RWPE1 (cell line): ENCODE measurements at regions not wholly inside any gene's neighbourhood (a gene's known extent, or its start where the extent isn't known, plus 50 kb on each side); places are given as distances from the start of the nearest gene placed in this dataset.
A peak's percentile ranks its signal among the peaks of the same experiment; 100 is the strongest.

Experiments used
- CTCF ChIA-PET: fragments of 350-600 bp; sonication (Branson Sonifier 250); formaldehyde crosslinking; extraction: SDS; loops from one replicate; lab custom pipeline; 2021; lab: Yijun Ruan, JAX
- POLR2A ChIA-PET: fragments of 400-600 bp; formaldehyde crosslinking; extraction: SDS; loops from one replicate; lab custom pipeline; 2020; ENCODE audit warnings: antibody characterized with exemption; ENCODE audit not compliant: low non-redundant PET; lab: Yijun Ruan, JAX
- DNase-seq: peaks from one replicate; pipeline ENCODE4 v3.0.0; 2012; ENCODE audit warnings: low spot score
- H3K27ac ChIP-seq: fragments of 450-650 bp; 2 replicates; pipeline ENCODE4 v1.5.1; 2017
- TF ChIP-seq, protein P1 (sequence below): fragments of 450-650 bp; conservative IDR thresholded peaks from 2 replicates; pipeline ENCODE4 v1.5.1; 2017; ENCODE audit warnings: low read depth, mild to moderate bottlenecking

GRCh38 chr12:98379106-98379505 is 136.3 kb upstream of the TMPO start:
- H3K27ac ChIP-seq = no peak overlapping the region
- CTCF ChIA-PET = no interaction called here
- TF ChIP-seq, protein P1, sequence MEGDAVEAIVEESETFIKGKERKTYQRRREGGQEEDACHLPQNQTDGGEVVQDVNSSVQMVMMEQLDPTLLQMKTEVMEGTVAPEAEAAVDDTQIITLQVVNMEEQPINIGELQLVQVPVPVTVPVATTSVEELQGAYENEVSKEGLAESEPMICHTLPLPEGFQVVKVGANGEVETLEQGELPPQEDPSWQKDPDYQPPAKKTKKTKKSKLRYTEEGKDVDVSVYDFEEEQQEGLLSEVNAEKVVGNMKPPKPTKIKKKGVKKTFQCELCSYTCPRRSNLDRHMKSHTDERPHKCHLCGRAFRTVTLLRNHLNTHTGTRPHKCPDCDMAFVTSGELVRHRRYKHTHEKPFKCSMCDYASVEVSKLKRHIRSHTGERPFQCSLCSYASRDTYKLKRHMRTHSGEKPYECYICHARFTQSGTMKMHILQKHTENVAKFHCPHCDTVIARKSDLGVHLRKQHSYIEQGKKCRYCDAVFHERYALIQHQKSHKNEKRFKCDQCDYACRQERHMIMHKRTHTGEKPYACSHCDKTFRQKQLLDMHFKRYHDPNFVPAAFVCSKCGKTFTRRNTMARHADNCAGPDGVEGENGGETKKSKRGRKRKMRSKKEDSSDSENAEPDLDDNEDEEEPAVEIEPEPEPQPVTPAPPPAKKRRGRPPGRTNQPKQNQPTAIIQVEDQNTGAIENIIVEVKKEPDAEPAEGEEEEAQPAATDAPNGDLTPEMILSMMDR = no peak
- POLR2A ChIA-PET = no interaction called here
- DNase-seq = no peak

DNA sequence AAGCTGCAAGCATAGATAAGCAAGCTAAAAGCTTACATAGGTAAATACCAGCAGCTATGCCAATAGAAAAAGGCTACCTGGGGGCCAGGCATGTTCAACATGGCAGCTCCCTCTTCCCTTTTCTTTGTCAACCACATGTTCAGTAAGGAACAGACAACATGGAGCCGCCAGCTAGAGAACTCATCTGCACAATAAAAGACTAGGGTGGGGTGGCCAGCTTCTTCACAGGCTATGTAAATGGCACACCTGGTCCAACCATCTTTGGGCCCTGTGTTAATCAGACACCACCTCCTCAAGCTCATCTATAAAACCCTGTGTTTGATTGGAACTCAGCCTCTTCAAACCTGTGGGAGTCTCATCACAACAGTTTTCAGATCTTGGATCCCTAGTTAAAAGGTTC is 129.7 kb upstream of the TMPO start:
- CTCF ChIA-PET = no interaction called here
- no peak overlapping the region for H3K27ac ChIP-seq
- POLR2A ChIA-PET = no interaction called here
- DNase-seq = no peak
- TF ChIP-seq, protein P1 = no peak

DNA sequence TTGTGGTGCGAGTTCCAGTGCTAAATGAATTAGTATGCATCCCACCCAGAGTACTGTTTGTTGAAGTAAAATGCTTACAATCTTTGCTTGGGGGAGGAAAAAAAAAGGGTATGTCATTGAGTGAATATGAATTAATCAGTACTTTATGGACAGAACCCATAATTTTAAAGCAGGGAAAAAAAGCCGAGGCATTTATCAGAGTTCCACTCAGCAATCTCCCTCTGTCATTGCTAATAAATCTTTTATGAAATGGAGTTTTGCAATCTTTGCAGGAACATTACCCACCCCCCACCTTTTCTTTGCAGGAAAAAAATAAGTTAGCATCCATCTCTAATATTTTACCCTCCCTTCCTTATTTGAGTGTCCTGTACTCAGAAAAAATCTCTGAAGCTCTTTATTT is 127.9 kb upstream of the TMPO start:
- no peak overlapping the region for H3K27ac ChIP-seq
- TF ChIP-seq, protein P1 = no peak
- CTCF ChIA-PET = no interaction called here
- POLR2A ChIA-PET = no interaction called here
- DNase-seq = no peak

DNA sequence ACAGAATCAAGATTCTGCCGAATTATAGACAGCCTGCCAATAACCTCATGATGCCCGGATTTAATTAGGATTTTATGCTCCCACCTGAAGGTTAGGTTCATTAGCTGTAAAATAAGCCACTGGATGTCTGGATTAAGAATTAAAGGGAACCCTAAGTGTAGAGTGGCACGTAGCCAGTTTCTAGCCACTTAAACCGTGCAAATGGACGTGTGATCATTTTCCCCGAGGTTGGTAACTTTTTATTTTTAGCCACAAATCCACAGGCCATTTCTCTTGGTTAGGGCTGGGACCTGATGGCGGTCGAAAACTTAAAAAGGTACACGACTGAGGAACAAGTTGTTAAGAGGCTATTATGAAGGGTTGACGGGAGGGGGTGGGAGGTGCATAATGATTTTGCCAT is 127.3 kb upstream of the TMPO start:
- no peak for DNase-seq
- TF ChIP-seq, protein P1 = no peak
- no peak overlapping the region for H3K27ac ChIP-seq
- ChIA-PET POLR2A (interaction anchor here (0.5 kb wide), 1 partner anchor 207 kb away, joined by 3 read pairs; no protein-coding TSS in a partner anchor), CTCF (no interaction called here)

DNA sequence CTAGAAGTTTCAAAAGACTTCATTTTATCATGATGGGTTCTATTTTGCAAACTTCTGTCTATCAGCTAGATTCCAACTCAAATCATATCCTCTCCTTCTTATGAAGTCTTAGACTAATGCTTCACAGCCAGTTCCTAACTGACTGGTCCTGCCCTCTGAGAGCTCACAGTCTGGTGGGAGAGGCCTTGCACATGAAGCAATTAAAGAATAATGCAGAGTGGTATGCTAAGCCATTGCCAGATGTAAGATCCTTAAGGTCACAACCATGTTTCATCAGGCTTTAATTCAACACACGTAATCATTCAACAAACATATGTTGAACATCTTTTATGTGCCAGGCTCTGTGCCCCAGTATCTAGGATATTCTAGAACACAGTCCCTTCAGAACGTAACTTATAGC is 125.8 kb upstream of the TMPO start:
- DNase-seq = no peak
- CTCF ChIA-PET = interaction anchor here (0.6 kb wide), 2 partner anchors 1033 to 1425 kb away, joined by 3 read pairs; no protein-coding TSS in a partner anchor
- POLR2A ChIA-PET = no interaction called here
- TF ChIP-seq, protein P1 = no peak
- no peak overlapping the region for H3K27ac ChIP-seq

DNA sequence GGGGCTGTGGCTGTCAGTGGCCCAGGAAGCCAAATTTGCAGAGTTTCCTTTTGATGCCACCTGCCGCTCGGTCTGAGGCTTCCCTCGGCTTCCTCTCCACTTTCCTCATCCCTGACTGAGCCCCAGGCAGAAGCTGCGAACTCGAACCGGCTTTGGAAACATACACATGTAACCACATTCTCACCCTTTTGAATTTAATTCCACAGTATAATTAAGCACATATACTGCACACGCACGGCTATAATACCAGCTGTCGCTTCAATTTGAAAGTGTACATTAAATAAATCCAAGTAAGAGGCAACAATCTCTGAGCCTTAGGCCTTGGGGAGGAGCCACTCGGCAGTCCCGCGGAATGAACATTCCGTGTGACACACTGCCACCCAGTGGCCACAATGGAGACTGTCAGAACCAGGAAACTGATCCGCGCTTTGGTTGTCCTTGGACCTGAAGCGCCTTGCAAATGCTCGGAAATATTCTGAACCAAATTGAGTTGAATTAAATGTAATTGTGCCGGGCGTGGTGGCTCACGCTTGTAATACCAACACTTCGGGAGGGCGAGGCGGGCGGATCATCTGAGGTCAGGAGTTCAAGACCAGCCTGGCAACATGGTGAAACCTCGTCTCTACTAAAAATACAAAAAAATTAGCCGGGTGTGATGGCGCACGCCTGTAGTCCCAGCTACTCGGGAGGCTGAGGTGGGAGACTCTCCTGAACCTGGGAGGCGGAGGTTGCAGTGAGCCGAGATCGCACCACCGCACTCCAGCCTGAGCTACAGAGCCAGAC is 117.9 kb upstream of the TMPO start:
- no peak overlapping the region for H3K27ac ChIP-seq
- peak; percentile 78 for DNase-seq
- CTCF ChIA-PET = interaction anchor here (0.5 to 1.5 kb wide), 12 partner anchors 13 to 1997 kb away, joined by 3 to 11 read pairs (median 4); partner anchors contain the start of gene CDK17
- POLR2A ChIA-PET = no interaction called here
- TF ChIP-seq, protein P1 = peak; percentile 82
